ENCODE measurements at regions not wholly inside any gene's neighbourhood (a gene's known extent, or its start where the extent isn't known, plus 50 kb on each side); places are given as distances from the start of the nearest gene placed in this dataset.

DNA sequence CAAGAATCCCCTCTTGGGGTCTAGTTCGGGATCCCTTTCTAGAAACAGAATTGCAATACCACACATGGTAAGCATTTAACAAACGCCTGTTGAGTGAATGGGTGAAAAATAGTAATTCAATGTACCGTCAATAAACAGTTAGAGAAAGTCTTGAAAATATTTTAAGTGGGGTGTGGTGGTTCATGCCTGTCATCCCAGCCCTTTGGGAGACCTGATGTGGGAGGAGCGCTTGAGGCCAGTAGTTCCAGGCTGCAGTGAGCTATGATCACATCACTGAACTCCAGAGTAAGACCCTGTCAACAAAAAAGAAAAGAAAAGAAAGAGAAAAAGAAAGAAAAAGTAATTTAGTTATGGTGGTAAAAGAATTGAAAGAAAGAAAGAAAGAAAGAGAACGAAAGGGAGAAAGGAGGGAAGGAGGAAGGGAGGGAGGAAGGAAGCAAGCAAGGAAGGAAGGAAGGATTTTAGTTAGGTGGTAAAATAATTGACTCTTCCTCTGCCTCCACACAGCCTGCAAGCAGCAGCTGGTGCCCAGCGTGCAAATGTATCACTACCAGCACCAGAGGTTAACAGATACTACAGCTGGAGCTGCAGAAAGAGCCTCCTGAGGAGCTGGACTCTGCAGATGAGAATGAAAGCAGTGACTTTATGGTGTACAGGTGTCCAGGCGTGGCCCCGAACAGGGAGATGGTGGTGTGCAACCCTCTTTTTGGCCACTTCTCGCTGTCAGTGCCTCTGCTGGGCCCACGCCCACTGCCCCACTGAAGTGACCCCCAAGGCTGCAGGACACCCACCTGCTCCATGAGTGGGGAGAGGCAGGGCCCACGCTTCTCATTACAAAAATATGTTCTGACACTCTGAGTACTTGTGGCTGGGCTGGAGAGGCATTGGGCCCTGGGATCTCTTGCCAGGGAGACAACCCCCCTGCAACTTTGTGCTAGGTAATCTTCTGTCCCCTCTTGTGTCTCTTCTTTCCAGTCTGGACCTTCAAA is 135.4 kb downstream of the BAMBI start:
- no peak for DNase-seq

DNA sequence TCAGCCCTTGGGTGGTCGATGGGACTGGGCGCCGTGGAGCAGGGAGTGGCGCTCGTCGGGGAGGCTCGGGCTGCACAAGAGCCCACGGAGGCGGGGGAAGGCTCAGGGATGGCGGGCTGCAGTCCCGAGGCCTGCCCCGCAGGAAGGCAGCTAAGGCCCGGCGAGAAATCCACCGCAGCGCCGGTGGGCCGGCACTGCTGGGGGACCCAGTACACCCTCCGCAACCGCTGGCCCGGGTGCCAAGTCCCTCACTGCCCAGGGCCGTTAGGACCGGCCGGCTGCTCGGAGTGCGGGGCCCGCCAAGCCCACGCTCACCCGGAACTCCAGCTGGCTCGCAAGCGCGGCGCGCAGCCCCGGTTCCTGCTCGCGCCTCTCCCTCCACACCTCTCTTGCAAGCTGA is 138.4 kb downstream of the BAMBI start:
- DNase-seq = no peak

DNA sequence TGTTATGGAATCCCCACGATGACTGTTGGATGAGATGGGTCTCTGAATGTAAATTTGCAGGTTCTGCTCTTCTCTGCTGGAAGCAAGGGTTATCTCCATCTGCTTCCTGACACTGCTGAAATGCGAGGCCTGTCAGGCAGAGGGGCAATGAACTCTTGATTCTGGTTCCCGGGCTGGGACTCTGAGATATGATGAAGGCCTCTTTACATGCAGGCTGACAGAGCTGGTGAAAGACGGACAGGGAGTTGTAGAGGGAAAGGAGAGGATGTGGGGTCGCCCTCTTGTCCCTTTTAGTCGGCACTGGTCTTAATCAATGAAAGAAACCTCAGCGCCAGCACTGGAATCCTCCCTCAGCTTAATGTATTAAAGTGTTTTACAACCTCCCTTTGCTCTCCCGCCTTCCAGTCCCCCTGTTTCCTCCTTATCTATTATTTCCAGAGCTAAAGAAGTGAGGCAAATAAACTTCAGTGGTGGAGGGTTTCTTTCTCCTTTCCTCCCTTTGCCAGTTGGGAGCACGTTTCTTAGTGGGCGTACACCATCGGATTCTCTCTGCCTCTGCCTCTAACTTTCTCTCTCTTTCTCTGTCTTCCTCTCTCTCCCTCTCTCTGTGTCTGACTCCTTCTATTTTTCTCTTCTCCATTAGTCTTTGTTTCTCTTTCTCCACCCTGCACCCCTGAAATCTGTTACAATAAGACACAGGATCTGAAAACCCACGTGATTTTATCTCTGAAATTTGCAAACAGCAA is 145.6 kb downstream of the BAMBI start:
- no peak for DNase-seq

DNA sequence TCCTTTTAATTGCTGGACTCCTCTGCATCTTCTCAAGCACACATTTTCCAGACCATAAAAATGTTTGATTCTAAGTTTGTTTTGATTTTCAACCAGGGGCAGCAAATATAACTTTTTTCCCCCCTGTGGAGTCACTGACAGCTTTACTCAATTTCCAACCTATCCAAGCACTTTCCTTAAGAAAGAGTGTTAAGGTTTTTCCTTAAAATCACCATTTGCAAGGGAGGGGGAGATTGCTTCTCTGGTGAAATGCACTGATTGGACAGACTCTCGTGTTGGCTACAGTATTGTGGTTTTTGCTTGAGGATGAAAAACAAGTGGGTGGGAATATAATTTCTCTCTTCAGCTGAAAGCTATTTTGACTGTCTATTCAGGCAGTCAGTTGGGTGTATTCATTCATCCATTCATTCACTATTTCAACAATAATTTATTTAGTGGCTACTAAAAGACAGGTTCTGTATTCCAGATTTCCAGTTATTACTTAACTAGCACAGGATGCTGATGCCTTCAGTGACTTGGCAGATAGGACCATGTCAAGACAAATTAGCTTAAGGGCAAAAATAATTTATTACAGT is 146.3 kb downstream of the BAMBI start:
- no peak for DNase-seq

DNA sequence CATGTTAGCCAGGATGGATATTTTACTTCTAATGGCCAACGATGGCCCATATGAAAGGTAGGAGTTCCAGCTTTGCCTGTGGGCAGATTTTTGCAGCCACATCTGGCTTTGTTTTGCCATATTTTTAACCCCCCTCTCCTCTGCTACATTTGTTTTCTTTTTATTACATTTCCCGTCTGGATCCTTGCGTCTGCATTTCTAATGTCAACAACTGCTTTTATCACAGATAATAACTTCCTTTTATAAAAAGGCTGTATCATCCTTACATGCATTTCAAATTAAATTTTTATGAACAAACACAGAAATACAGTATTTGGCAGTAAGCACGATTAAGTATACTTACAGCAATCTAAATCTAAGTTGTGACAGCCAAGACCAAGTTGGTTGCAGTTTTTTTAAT is 156.0 kb downstream of the BAMBI start:
- no peak for DNase-seq

DNA sequence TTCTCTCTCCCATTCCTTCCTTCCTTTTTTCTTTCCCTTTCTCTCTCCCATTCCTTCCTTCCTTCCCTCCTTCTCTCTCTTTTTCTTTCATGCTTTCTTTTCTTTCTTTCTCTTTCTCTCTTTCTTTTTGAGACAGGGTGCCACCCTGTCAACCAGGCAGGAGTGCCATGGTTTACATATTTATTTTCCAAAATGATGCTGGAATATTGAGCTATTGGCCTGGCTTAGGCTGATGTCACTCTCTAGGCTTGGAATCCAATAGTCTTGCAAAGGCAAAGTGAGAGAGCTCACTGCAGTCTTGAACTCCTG is 159.1 kb downstream of the BAMBI start:
- no peak for DNase-seq

DNA sequence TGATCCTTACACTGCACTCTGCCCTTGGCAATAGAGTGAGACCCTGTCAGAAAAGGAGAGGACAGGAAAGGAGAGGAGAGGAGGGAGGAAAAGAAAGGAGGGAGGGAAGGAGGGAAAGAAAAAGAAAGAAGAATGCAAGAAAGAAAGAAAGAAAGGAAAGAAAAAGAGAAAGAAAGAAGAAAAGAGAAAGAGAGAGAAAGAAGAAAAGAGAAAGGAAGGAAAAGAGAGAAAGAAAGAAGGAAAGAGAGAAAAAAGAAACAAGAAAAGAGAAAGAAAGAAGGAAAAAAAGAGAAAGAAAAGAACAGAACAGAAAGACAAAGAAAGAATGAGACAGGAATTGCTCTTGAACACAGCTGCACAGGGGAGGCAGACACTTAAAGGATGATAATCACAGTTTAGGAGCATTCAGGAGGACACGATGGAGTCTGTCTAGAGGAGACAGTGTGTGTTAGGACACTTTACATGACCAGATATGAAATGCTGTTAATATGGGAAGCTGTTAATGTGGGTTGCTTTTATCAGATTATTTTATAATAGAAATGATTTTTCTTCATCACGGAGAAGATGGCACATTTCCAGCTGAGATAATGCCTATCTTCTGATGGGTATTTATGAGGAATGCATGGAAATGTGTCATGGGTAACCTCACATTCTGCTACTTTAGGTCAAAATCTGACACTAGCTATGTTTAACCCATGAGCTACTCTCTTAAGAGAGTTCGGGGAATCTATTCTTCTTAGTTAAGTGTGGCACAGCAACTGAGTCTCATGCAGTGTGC is 160.5 kb downstream of the BAMBI start:
- DNase-seq = no peak

DNA sequence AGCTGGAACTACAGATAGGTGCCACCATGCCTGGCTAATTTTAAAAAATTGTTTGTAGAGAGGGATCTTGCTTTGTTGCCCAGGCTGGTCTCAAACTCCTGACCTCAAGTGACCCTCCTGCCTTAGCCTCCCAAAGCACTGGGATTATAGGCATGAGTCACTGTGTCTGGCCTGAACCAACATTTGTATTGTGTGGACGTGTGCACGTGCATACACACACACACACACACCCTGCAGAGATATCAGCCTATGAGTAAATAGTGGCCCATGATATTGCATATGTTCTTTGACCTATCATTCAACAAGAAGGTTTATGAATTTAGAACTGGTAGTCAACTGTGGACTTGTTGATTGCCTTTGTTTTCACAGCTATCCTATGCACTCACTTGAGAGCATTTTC is 161.6 kb downstream of the BAMBI start:
- DNase-seq = no peak

DNA sequence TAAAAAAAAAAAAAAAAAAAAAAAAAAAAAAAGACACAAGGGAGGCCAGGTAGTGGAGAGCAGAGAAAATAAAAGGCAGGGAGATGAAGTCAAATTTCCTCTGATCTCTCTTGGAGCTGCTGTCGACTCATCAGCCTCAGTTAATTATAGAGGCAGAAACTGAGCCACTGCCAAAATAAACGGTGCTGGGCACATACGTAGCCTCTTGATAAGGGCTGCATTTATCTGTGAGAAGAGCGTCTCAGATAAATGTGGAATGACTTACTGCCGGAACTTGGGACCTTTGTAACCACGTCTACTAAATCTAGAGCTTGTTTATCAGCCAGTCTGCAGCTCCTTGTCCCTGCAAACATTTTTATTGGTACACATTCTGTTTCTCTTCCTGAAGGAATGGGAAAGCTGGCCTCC is 162.3 kb downstream of the BAMBI start:
- no peak for DNase-seq

DNA sequence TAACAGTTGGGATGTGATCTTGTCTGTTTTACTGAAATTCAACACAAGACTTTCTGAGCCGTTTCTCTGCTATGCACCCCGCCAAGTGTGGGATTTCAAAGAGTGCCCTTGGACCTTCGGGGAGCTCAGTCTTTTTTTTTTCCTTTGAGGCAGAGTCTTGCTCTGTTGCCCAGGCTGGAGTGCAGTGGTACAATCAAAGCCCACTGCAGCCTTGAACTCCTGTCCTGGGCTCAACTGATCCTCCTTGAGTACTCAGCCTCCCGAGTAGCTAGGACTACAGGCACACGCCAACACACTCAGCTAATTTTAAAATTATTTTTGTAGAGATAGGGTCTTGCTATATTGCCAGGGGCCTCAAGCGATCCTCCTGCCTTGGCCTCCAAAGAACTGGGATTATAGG is 162.9 kb downstream of the BAMBI start:
- no peak for DNase-seq

DNA sequence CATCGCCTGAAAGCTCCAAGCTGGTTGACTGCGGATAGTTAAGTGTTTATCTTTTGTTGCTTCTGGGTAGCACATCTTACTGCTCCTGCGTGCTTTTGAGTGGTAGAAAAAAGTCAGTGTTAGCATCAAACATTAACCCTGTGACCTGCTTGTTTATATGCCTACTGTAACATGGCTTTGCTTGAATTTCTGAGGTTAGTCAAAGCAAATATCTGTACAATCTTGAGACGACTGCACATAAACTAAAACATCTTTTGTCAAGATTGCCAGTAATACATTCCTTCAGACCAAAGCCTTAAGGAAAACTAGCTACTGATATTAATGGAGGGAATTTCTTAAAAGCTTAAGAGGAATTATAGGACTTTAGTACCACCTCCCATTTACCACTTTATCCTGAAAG is 163.7 kb downstream of the BAMBI start:
- DNase-seq = no peak

DNA sequence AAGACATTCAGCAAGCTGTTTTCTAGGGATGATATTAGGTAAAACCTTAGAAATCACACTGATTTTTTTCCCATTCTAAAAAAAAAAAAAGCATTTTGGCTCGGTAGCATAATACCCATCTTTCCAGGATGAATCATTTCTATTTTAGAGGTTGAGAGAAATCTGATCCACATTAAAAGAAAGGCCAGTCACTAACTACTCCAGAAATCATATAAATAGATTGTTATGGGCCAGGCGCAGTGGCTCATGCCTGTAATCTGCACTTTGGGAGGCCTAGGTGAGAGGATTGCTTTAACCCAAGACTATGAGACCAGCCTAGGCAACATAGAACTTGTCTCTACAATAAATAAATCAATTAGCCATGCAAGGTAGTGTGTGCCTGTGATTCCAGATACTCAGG is 164.3 kb downstream of the BAMBI start:
- no peak for DNase-seq

DNA sequence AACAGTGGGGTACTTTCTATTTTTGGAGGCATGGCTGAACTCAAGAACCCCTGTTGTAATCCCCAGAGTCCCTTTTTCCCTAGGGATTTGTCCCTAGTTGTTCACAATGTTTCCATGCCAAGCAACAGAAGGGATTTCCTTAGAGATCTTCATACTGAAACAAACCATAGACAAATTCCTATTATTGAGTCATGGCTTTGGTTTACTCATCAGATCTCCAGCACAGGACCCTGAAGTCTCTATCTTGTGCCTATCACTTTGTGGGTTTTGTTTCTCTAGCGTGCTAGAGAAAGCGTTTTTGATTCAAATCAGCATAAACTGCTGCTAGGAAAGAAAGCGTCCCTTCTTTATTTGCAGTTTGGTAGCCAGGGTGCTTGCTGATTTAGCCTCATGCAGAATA is 165.0 kb downstream of the BAMBI start:
- DNase-seq = no peak

DNA sequence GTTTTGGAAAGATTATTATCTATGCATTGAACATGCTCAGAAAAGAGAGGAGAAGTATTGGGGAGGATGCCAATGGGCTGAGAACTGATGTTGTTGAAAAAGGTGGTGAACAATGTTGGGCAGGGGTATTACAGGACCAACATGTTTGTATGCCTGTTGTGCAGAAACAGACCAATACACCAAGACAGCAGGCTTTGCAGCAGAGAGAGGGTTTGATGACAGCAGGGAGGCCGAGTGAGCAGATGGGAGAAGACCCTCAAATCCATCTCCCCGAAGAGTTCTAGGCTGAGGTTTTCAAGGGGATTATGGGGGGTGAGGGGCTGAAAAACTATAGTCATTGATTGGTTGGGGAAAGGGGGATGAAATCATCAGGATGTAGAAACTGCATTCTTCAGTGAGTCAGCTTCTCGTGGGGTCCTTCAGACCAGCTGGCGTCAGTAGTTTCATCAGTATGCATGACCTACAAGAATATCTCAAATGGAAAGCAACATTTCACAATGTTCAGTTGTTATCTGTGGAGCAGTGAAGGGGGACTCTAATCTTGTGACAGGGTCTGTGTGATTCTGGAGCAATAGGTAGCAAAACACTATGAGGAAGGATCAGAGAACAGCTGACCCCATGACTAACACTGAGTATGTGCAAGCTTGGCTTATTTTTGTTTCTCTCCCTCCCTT is 167.8 kb downstream of the BAMBI start:
- no peak for DNase-seq

DNA sequence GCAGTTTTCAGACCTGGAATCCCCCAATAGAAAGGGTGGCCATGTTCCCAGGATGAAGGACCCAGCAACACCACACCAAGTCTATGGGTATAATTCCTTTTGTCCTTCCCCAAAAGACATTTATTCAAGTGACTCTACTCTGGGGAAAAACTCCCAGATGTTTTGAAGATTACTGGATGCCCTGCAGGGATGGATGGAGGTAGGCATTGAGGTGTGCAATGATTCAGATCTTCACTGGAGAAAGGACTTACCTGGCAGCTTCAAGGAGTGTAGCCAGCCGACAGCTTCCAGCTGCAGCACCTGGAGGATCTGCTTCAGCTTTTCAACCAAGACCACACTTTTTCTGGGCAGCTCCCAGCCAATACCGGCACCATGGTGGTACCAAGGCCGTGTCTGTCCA is 172.0 kb downstream of the BAMBI start:
- DNase-seq = no peak

DNA sequence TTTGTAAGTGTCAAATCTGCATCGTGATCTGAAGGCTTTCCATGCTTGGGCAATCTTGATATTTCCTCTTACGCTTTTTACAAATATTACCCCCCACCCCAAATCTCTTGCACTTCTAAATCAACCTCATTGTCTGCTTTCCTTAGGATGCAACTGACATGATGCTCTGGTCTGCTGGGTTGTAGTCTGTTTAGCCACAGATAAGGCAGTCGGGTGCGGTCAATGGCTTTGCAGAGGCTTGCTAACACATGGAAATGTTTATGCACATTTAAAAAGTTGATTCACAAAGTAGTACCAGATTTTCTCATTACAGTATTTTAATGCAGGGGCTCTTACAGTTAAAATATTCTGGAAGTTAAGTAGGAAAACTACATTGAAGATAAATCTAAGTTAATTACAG is 172.5 kb downstream of the BAMBI start:
- DNase-seq = no peak

DNA sequence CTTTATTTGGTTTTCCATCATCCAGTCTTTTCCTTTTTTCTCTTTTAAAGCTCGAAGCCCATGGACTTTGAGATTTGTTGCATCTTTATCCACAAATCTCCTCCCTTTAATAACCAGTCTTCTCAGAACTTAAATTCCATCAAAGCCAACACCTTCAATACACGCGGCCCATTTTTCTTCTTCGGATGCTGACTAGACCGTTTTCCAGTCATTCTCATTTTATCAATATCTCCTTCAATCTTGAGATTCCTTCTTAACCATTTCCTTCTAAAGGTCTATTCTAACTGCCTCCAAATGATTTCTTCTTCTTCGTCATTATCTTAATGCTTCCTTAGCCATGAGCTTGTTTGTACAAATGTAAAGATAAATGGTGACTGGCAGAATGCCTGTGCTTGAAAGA is 173.5 kb downstream of the BAMBI start:
- DNase-seq = no peak

DNA sequence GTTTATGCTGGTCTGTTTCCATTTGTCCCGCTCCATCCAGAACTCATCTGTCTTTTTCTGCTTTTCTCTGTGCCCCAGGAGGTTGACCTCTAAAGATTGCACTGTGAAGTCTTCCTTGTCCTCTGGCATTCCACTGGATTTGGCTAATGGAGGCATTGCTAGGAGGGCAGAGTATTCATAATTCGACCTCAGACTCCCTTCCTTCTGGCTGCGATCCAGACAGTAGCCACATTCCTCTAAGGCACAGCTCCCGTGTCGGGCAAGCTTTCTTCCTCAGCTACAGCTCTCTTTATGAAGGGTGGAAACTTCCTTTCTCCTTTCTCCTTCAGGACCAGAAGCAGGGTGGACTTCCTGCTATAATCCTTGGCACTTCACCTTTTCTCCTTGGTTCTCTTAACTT is 175.9 kb downstream of the BAMBI start:
- no peak for DNase-seq

DNA sequence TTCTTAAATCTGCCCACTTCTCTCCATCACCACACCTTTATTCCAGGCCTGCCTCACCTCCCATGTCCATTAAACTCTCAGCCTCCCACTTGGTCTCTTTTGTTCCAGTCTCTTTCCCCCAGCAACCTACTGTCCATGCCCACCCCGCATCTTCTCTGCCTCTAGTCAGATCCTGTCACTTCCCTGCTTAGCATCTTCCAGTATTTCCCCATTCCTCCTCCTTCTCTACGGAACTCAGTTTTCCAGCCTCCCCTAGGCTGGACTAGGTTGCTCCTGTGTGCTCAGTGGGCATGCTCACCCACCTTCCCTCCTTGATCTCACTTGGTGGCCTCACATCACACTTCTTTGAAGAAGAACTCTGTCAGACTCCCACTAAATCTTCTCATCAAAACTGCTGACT is 179.8 kb downstream of the BAMBI start:
- no peak for DNase-seq

DNA sequence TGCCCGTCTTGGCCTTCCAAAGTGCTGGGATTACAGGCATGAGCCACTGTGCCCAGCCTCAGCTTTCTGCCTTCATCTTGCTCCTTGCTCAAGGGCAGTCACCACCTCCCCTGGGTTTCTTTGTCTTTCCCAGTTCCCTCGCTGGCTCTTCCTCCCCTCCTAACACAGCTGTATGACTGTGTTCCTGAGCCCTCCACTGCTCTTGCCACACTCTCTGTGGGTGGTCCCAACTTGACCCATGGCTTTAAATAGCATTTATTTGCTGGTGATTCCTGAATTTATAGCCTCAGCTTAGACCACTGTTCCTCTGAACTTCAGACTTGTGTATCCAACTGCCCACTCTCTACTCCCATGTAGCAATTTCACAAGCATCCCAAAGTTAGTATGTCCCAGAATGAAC is 181.3 kb downstream of the BAMBI start:
- no peak for DNase-seq

DNA sequence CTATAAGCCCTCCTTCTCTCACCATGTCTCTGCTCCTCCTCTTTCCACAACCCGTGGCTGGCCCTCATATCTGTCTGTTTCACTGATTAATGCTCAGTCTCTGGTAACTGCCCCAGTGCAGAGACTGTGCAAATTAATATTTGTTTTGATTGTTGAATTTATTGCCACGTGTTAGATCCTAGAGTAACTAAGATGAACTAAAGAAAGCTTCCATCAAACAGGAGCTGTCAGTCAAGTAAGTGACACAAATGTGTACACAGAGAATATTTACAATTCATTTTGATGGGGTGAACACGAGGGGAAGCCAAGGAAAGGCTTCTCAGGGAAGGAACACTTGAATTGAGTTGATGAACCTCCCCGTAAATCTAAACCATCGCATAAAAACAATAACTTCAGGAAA is 182.5 kb downstream of the BAMBI start:
- no peak for DNase-seq

DNA sequence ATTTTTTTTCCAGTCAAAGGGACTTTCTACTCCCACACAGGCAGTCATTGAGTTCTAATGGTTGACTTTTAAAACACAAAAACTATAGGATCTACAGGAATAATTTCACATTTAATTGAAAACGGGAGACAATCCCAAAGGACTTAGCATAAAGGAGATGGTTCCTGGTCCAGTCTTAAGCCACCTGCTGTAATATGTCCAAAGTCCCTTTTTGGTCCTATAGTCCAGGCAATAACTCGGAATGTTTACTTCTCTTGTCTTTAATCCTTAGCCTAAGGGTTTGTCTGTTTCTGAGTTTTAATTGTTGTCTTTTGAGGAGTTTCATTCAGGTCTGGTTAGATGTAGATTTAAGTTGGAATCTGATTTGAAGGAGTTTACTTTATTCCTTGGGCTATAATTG is 184.9 kb downstream of the BAMBI start:
- no peak for DNase-seq

Measured in NCI-H187 treated with DMSO at 0.1 percent for 48 hours (cell line).